Fibroblast of skin of abdomen (primary cell): ENCODE measurements at regions not wholly inside any gene's neighbourhood (a gene's known extent, or its start where the extent isn't known, plus 50 kb on each side); places are given as distances from the start of the nearest gene placed in this dataset.

Experiments used
- DNase-seq: peaks from one replicate; pipeline ENCODE4 v3.0.0-alpha.2; 2013

DNA sequence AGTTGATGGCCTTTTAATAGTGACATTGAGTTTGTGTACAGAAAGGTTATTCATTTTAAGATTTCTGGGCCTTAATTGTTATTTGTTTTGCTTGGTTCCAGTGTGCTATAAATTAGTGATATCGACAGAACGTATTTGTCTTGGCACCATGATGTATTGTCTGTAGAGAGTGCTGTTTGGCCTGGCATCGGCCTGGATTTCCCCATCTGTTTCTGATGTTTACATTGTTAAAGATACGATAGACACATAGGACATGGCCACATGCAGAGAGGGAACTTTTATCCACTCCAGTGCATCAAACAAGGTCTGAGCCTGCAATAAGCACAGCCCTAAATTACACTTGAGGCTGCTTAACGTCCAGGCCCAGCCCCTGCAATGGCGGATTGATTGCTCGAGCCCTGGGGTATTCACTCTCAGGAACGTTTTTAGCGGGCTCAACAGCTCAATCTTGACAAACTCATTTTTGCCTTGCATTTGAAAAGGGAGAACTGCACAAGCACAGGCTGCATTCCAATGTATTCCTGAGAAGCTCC is 144.7 kb downstream of the SLC4A3 start:
- DNase-seq: no peak

DNA sequence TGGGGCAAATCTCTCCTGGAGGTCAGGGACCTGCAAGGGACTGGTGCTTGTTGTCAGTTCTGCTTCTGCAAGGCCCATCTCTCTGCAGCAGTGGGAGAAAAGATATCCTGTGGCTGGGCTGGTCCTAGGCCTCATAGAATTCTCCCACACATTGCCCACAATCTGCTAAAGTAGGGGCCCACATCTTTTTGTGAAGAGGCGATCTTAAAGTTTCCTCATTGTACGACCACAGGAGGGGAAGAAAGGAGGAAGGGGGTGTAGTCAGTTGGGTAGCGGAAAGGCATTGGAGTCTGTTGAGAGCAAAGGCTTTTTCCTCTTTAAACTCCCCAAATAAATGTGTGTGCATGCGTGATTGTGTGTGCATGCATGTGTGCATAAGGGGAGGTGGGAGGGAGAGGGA is 145.3 kb downstream of the SLC4A3 start:
- no peak for DNase-seq

- DNase-seq: no peak
Measured at GRCh38 chr2:219775506-219775905, 148.1 kb downstream of the SLC4A3 start.

DNA sequence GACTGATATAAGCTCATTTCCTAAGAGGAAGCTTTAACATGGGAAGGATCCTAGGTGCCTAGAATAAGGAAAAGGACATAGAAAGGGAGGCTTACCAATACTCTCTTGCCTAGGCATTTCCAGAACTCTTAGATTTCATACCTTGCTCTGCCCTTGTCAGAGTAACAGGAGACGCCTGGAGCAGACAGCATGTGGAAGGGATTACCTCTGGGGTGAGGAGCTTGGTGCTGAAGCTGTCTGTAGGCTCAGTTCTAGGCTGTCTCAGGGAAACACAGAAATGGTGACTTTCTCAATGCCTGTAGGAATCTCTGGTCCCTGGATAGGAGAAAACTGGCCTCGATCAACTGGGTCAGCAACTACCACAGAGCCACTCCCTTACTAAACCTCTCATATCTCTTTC is 150.0 kb downstream of the SLC4A3 start:
- DNase-seq: no peak

DNA sequence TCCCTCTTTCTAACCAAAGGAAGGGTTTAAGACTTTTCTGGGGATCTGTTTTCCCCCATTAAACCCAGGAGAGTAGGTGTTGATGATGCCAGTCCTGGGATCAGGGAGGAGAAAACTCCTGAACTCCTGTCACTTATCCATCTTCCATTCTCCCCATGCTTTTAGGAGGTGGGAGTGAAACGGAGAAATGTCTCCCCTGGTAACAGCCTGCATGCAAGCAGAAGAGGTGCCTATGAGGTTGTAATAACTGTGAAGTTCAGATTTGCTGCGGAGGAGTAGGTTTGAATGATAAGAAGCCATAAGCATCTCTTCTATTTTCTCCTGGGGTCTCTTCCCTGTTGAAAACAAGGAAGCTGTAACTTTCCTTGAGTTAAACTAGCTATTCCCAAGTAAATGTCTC is 150.8 kb downstream of the SLC4A3 start:
- DNase-seq: no peak

DNA sequence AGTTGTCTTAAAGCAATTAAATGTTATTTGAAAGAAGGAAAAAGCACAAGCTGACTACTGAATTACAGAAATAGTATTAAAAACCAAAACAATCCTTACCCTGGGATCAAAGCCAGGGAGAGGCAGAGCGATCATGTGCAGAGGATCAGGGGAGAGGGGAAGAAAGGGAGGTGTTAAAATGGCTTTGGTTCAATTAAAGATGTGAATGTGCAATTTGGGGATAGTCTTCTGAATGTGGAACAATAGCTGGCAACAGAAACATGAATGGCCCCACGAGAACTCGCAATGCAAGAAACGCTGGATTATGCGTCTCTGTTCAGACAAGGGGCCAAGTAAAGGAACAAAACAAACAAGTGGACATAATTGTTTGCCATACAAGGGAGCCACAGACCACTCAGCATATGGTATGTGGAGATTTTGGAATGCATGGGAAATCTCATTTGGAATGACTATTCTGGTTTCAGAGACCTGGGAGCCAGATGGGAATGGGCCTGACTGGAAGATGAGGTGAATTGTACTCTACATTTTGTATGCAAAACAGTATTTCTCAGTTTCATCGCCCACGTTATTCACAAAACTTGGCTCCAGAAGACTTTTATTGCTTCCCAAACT is 155.4 kb downstream of the SLC4A3 start:
- DNase-seq: peak; percentile 35

- DNase-seq: peak; percentile 72
Measured at GRCh38 chr2:219783359-219783975, 156.0 kb downstream of the SLC4A3 start.

DNA sequence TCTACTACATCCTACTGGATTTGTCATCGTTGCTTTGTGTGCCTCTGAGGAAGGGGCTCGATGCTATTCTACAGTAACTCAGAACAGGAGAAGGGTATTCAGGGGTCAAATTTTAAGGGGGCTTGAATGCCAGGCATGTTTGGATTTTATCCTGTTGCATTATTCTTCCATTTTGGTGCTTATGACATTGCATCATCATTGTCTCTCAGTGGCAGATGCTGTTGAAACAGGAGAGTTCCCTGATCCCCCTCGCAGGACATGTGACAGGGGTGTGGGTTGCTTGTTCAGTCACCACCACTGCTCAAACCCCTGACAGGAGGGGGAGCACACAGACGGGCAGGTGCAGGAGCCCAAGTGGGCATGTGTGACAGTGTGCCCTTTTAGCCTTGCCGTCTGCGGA is 156.7 kb downstream of the SLC4A3 start:
- DNase-seq: no peak

DNA sequence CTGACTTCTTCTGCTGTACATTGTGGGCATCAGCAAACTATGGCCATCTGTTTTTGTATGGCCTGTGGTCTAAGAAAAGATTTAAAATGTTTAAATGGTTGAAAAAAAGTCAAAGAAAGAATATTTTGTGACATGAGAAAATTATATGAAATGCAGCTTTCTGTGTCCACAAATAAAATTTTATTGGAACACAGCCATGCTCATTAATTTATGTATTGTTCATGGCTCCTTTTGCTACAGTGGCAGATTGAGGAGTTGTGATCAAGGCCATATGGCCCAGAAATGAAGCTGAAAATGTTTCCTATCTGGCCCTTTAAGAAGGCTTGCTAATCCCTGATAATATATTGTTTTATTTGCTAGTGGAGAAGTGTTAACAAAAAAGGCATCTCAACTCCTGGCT is 162.0 kb downstream of the SLC4A3 start:
- no peak for DNase-seq

GRCh38 chr2:219792446-219792845 is 165.0 kb downstream of the SLC4A3 start:
- no peak for DNase-seq

GRCh38 chr2:219798430-219798829 is 171.0 kb downstream of the SLC4A3 start:
- no peak for DNase-seq

- DNase-seq: peak; percentile 51
Measured at GRCh38 chr2:219803294-219803693, 175.9 kb downstream of the SLC4A3 start.

- no peak for DNase-seq
Measured at GRCh38 chr2:219810895-219811294, 183.5 kb downstream of the SLC4A3 start.

- DNase-seq: no peak
Measured at GRCh38 chr2:219812672-219813071, 185.2 kb downstream of the SLC4A3 start.

DNA sequence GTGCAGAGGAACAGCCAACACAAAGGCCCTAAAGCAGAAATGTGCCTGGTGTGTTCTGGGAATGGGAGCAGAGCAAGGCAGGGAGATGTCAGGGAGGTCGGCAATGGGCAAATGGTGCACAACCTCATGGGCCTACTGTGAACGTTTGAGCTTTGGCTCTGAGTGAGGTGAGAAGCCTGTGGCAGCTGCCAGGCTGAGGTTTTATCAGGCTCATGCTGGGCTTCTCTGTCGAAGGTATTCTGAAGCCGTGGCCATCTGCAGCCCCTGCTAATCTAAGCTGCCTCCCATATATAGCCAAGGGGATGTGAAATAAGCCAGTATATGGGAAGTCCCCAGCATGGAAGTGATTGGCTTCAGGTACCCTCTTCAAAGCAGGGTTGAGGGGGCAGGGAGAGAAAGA is 193.3 kb downstream of the SLC4A3 start:
- DNase-seq: no peak

GRCh38 chr2:219823574-219823973 is 196.1 kb downstream of the SLC4A3 start:
- no peak for DNase-seq

DNA sequence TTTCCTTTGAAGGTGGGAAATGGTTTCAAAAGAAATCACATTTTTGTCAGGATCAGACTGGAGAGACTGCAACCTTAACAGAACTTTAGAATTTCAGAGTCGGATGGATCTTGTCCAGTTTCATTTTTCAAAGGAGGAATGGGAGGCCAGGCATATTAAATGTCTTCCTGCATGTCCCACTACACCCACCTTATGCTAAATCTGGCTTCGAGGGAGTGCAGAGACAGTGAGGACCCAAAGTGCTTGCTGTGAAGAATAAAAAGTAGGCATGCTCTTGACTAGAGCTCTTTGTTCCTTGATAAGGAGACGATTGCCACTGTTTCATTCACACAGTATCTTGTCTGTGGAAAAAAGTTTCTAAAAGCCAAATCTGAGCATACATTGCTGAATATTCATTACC is 197.6 kb downstream of the SLC4A3 start:
- no peak for DNase-seq

DNA sequence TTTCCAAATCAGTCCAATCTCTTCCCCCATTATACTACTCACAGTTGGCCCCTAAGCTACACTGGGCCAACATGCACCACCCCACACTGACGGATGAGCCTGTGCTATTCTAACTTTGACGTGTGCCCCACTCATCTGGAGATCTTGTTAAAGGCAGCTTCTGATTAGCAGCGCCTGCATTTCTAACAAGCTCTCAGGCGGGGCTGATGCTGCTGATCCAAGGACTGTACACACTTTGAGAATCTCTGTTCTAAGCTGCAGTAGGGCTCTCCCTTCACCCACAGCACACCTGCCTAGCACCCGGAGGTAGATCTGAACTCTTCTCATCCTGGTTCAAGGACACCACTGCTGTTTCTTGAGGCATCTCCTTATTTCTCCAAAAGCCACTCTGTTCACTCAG is 200.7 kb downstream of the SLC4A3 start:
- no peak for DNase-seq

DNA sequence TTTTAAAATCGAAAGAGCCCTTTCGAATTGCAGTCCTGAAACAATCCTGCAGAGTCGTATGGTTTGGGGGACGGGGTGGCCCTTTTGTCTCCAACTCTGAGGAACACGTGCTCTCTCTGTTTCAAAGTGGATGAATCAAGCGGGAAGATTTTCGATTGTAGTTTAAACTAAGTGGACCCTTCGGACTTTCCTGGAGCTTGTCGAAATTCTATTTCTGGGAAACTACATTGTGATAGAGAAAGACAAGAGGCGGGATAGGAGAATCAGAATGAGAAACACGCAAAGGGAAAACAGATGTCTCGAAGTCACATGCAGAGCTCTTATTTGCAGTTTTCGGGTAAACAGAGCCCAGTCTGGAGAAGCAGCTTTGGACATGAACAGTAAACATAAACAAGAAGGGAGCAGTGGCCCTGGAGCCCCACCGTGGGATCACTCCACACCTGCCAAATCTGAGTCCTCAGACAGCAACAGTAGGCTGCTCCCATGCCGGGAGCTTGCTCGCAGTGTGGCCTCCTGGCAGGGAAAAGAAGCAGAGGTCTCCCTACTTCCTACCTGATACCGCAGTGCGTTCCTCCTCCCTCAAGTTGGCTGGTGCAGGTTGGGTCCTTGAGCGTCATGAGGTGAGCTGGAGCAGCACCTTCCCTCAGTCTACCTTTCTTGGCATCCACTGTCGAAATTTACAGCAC is 202.4 kb downstream of the SLC4A3 start:
- DNase-seq: no peak

DNA sequence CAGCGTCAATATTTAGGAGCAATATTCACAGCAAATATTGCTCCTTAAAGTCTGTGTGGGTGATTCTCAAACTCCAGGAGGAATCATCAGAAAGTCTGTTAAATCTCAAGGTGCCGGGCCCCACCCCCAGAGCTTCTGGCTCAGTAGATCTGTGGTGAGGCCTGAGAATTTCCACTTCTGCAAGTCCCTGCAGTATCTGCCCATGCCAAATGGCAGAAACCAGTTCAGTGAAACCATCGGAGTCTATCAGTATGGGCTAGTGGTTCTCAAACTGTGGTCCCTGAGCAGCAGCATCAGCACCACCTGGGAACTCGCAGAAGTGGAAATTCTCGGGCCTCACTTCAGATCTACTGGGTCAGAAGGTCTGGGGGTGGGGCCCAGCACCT is 202.9 kb downstream of the SLC4A3 start:
- no peak for DNase-seq

- no peak for DNase-seq
Measured at GRCh38 chr2:219831957-219832356, 204.5 kb downstream of the SLC4A3 start.

DNA sequence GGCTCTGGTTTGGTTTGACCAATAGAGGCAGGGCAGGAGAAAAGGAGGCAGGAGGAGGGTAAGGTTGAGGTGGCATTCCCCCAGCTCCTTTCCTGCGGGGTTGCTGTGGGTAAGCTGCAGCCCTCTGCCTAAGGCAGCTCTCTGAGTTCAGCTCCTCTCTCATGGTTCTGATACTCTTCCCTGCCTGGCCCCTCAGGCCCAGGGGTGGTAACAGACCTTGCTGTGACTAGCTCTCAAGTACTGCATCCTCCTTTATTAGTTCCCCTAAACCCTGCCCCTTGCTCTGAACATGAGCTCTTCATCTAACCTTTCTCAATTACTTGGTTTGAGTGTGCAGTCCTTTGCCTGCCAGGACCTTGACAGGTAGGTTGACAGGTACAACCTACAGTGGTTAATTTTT is 205.5 kb downstream of the SLC4A3 start:
- DNase-seq: no peak

DNA sequence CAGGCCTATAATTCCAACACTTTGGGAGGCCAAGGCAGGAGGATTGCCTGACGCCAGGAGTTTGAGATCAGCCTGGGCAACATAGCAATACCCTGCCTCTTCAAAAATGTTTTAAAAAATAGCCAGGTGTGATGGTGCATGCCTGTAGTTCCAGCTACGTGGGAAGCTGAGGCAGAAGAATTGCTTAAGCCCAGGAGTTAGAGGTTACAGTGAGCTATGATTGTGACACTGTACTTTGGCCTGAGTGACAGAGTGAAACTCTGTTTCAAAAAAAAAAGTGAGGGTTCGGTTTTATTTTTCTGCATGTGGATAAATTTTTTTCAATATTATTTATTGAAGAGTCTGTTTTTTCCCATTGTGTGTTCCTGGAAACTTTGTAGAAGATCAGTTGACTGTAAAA is 208.1 kb downstream of the SLC4A3 start:
- DNase-seq: no peak

DNA sequence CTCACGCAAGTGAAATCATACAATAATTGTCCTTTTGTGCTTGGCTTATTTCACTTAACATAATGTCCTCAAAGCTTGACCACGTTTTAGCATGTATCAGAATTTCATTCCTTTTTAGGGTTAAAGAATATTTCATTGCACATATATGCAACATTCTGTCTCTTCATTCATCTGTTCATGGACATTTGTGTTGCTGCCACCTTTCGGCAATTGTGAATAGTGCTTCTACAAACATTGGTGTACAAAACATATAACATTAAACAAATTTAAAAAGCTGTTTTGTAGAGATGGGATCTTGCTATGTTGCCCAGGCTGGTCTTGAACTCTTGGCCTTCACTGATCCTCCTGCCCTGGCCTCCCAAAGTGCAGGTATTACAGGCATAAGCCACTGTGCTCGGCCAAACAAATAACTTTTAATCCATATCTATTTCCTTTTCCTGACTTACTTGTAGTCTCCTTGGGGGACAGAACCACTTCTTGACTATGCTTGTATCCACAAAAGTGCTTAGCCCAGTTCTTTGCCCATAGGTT is 209.3 kb downstream of the SLC4A3 start:
- peak; percentile 23 for DNase-seq
